GM10248 (cell line): ENCODE measurements at regions not wholly inside any gene's neighbourhood (a gene's known extent, or its start where the extent isn't known, plus 50 kb on each side); places are given as distances from the start of the nearest gene placed in this dataset.
"Not testable (repeated sequence)": the region's sequence is repeated elsewhere in the genome, so short reads cannot be mapped to it uniquely, and the experiment has no call there.

ENCODE experiments used
- CTCF ChIA-PET: fragments of 300-600 bp; sonication (Branson Sonifier 250); formaldehyde crosslinking; extraction: SDS; loops from one replicate; lab custom pipeline; 2021; ENCODE audit warnings: antibody characterized with exemption; lab: Yijun Ruan, JAX
- POLR2A ChIA-PET: fragments of 350-650 bp; sonication (Branson Sonifier 250); formaldehyde crosslinking; extraction: SDS; loops from one replicate; lab custom pipeline; 2020; ENCODE audit warnings: antibody characterized with exemption; lab: Yijun Ruan, JAX
- DNase-seq: peaks from one replicate; pipeline ENCODE4 v3.0.0; 2012; ENCODE audit errors: extremely low spot score
- TF ChIP-seq, protein P1 (sequence below): IDR thresholded peaks from 2 replicates; pipeline ENCODE4 v1.5.1; 2012; ENCODE audit warnings: mild to moderate bottlenecking, low read depth; ENCODE audit errors: extremely low read depth, missing control alignments, control extremely low read depth

DNA sequence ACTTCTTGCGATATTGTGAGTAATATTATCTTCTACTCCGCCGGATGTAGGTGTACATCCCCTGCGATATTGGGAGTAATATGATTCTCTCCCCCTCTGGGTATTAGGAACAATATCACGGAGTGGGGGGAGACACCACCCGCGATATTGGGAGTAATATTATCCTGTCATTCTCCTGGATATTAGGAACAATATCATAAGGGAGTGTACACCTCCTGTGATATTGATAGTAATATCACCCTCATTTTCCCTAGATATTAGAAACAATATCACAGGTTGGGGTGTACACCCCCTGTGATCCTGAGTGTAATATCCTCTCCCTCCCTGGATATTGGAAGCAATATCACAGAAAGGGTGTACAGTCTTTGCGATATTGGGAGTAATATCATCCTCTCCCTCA is 64.3 kb upstream of the CEACAM21 start:
- TF ChIP-seq, protein P1, sequence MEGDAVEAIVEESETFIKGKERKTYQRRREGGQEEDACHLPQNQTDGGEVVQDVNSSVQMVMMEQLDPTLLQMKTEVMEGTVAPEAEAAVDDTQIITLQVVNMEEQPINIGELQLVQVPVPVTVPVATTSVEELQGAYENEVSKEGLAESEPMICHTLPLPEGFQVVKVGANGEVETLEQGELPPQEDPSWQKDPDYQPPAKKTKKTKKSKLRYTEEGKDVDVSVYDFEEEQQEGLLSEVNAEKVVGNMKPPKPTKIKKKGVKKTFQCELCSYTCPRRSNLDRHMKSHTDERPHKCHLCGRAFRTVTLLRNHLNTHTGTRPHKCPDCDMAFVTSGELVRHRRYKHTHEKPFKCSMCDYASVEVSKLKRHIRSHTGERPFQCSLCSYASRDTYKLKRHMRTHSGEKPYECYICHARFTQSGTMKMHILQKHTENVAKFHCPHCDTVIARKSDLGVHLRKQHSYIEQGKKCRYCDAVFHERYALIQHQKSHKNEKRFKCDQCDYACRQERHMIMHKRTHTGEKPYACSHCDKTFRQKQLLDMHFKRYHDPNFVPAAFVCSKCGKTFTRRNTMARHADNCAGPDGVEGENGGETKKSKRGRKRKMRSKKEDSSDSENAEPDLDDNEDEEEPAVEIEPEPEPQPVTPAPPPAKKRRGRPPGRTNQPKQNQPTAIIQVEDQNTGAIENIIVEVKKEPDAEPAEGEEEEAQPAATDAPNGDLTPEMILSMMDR, result no peak
- no peak for DNase-seq
- POLR2A ChIA-PET, result no interaction called here
- CTCF ChIA-PET, result no interaction called here

DNA sequence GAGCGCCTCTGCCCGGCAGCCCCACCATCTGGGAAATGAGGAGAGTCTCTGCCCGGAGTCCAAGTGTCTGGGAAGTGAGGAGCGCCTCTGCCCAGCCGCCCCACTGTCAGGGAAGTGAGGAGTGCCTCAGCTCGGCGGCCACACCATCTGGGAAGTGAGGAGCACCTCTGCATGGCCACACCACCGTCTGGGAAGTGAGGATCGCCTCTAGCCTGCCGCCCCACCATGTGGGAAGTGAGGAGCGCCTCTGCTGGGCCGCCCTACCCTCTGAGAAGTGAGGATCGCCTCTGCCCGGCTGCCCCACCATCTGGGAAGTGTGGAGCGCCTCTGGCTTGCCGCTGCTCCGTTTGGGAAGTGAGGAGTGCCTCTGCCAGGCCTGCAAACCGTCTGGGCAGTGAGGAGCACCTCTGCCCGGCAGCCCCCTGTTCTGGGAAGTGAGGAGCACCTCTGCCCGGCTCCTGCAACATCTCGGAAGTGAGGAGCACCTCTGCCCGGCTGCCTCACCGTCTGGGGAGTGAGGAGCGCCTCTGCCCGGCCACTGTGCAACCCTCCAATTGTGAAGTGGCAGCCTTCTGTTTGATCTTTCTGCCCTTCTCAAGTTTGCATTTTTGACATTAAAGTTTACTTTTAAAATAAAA is 60.8 kb upstream of the CEACAM21 start:
- CTCF ChIA-PET, result no interaction called here
- TF ChIP-seq, protein P1, result no peak
- POLR2A ChIA-PET, result no interaction called here
- no peak for DNase-seq

DNA sequence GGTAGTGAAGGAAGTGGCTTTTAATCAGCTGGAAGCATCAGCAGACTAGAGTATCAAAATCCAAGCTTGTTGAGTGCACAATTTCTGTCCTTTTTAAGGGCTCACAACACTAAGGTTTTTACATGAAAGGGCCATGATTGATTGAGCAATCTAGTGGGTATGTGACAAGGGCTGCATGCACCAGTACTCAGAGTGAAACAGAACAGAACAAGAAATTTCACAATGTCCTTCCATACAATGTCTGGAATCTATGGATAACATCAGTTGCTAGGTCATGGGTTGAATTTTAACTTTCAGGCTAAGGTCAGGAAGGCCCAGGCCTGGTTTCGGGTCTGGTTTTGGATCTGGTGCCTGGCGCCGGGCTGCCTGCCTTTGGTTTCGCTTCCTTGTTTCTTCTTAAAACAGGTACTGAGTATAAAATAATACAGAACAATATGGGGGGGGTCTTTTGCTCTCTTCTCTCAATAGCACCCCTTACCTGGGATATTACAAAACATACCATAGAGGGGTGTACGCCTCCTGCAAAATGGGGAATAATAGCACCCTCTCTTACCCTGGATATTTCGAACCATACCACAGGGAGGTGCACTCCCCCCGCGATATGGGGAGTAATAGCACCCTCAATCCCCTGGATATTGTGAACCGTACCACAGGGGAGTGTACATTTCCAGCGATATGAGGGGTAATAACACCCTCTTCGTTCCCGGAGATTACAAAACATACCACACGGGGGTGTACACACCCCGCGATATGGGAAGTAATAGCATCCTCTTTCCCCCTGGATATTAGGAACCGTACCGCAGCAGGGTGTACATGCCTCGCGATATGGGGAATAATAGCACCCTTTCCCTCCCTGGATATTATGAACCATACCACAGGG is 59.4 kb upstream of the CEACAM21 start:
- TF ChIP-seq, protein P1, result peak; percentile 17
- POLR2A ChIA-PET, DNase-seq: not testable (repeated sequence)
- CTCF ChIA-PET, result interaction anchor here (1.0 kb wide), 1 partner anchor 68 kb away, joined by 3 read pairs; no protein-coding TSS in a partner anchor

DNA sequence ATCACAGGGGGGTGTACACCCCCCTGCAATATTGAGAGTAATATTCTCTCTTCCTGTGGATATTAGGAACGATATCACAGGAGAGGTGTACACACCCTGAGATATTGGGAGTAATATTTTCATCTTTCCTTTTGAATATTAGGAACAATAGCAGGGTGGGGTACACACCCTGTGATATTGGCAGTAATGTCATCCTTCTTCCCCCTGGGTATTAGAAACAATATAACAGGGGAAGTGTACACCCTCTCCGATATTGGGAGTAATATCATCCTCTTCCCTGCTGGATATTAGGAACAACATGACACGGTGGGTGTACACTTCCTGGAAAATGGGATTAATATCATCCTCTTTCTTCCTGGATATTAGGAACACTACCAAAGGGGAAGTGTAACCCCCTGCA is 57.8 kb upstream of the CEACAM21 start:
- ChIA-PET CTCF (no interaction called here), POLR2A (no interaction called here)
- TF ChIP-seq, protein P1, result no peak
- no peak for DNase-seq

DNA sequence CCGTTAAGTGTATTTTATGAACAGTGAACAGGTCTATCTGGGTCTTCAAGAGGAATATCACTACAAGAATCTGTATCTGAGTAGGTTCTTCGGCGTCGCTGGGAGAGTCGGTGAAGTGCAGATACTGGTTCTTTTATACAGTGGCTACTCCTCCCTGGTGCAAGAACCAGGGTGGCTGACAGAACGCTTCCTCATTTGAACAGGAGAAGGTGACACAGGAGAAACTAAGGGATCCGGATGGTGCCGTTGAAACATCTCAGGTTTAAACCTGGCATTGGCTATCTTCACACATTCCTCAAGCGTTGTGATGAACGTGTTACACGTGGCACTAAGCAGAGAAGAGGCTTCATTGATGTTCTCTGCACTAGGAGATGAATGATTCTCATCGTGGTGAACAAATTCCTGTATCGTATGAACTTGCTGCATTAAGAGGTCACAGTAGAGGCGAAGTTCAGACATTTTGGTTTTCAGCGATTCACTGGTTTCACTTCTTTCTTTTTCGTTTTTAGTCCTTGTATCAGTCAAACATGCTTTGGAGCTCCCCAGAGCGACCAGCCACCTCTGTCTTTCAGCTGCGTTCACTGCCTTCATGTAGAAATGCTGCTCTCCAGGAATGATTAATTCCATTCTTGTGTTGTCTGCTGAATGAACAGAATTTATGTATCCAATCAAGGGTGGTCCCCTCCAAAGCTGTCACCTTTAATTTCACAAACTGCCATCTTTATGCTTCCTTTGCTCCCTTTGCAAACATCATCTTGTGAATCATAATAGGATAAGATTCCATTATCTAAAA is 54.6 kb upstream of the CEACAM21 start:
- not testable (repeated sequence) for DNase-seq
- ChIA-PET CTCF (interaction anchor here (1.5 kb wide), 1 partner anchor 73 kb away, joined by 3 read pairs; no protein-coding TSS in a partner anchor), POLR2A (interaction anchor here (1.1 to 1.5 kb wide), 2 partner anchors 9 to 10 kb away, joined by 5 to 7 read pairs; no protein-coding TSS in a partner anchor)

DNA sequence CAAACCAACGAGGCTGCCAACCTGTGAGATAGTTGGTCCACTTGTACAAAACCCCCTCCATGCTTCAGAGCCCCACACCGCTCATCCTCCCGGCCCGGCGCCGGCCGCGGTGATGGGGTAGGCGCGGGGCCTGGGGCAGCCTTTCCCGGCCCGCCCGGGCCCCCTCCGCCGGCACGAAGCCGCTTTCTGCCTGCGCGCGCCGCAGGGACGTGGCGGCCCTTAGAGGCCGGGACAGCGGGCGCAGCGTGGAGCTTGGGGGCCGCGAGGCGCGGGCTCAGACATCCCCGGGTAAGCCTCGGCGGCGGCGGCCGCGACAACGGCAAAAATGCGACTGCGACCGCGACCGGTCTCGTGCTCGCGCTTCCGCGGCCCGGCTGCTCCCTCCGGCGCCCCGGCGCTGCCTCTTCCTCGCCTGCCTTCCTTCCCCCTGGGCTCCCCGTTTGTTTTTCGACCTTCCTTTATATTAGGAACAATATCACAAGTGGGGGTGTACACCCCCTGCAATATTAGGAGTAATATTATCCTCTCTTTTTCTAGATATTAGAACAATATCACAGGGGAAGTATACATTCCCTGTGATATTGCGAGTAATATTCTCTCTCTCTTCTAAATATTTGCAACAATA is 53.9 kb upstream of the CEACAM21 start:
- no peak for DNase-seq
- TF ChIP-seq, protein P1, result no peak
- POLR2A ChIA-PET, result interaction anchor here (1.1 to 1.5 kb wide), 2 partner anchors 8 to 10 kb away, joined by 5 to 7 read pairs; no protein-coding TSS in a partner anchor
- CTCF ChIA-PET, result interaction anchor here (1.5 kb wide), 1 partner anchor 73 kb away, joined by 3 read pairs; no protein-coding TSS in a partner anchor
